Muscle of leg (tissue), 3 donors: ENCODE measurements at regions not wholly inside any gene's neighbourhood (a gene's known extent, or its start where the extent isn't known, plus 50 kb on each side); places are given as distances from the start of the nearest gene placed in this dataset.

Experiments
- DNase-seq: peaks from one replicate; pipeline ENCODE4 v3.0.0; 2013
- H3K27ac ChIP-seq: one replicate; pipeline ENCODE4 v1.5.1; 2013; ENCODE audit warnings: mild to moderate bottlenecking, low read length, control low read depth
- H3K27me3 ChIP-seq: one replicate; pipeline ENCODE4 v1.6.1; 2013; ENCODE audit warnings: low read length; ENCODE audit not compliant: control insufficient read depth, insufficient read depth
- H3K36me3 ChIP-seq: one replicate; pipeline ENCODE4 v1.6.1; 2013; ENCODE audit warnings: low read length; ENCODE audit not compliant: control insufficient read depth, insufficient read depth
- H3K4me1 ChIP-seq: one replicate; pipeline ENCODE4 v1.6.1; 2013; ENCODE audit warnings: low read length; ENCODE audit not compliant: control insufficient read depth, insufficient read depth
- H3K4me3 ChIP-seq: one replicate; pipeline ENCODE4 v1.5.1; 2013; ENCODE audit warnings: low read length, control low read depth
- H3K9me3 ChIP-seq: replicated peaks from 2 replicates; pipeline ENCODE4 v1.6.1; 2013; ENCODE audit warnings: low read depth, low read length; ENCODE audit not compliant: control insufficient read depth
- WGBS: methylation state at CpG from one replicate; pipeline ENCODE4 v1.1.5; 2013; ENCODE audit warnings: missing lambda C conversion rate; ENCODE audit not compliant: insufficient coverage; 5-methylcytosine and 5-hydroxymethylcytosine counted together

- H3K4me1 ChIP-seq = no peaks in the 10 kb centered on the region
- no peak overlapping the region for H3K27ac ChIP-seq
- no peak for DNase-seq
- no peaks in the 10 kb centered on the region for H3K36me3 ChIP-seq
- 60% methylated on average over 4 of the region's 4 CpGs for WGBS
- no peaks in the 10 kb centered on the region for H3K27me3 ChIP-seq
- H3K9me3 ChIP-seq = no peaks in the 10 kb centered on the region
- H3K4me3 ChIP-seq = no peak overlapping the region
Observed at GRCh38 chr6:149248693-149249369, 68.7 kb upstream of the TAB2 start.

- no peak for DNase-seq
- no peaks in the 10 kb centered on the region for H3K4me1 ChIP-seq
- no peak overlapping the region for H3K4me3 ChIP-seq
- no peaks in the 10 kb centered on the region for H3K27me3 ChIP-seq
- H3K9me3 ChIP-seq = no peaks in the 10 kb centered on the region
- WGBS = 77% methylated on average over 5 of the region's 6 CpGs
- H3K36me3 ChIP-seq = no peaks in the 10 kb centered on the region
- no peak overlapping the region for H3K27ac ChIP-seq
Observed at GRCh38 chr6:149249370-149250357, 67.8 kb upstream of the TAB2 start.

GRCh38 chr6:149250951-149251350, 66.6 kb upstream of the TAB2 start:
- H3K36me3 ChIP-seq = no peaks in the 10 kb centered on the region
- WGBS = 71% methylated on average over 7 of the region's 8 CpGs
- H3K4me3 ChIP-seq = no peak overlapping the region
- H3K27ac ChIP-seq = no peak overlapping the region
- no peaks in the 10 kb centered on the region for H3K9me3 ChIP-seq
- no peaks in the 10 kb centered on the region for H3K4me1 ChIP-seq
- no peak for DNase-seq
- H3K27me3 ChIP-seq = no peaks in the 10 kb centered on the region

- Histone ChIP-seq H3K4me1 (no peaks in the 10 kb centered on the region), H3K9me3 (no peaks in the 10 kb centered on the region), H3K27ac (no peak overlapping the region), H3K4me3 (no peak overlapping the region), H3K27me3 (no peaks in the 10 kb centered on the region), H3K36me3 (no peaks in the 10 kb centered on the region)
- WGBS = no CpG with 5 or more reads among the region's 3 CpGs
- no peak for DNase-seq
Observed at GRCh38 chr6:149252622-149253021, 64.9 kb upstream of the TAB2 start.

GRCh38 chr6:149254253-149254652, 63.3 kb upstream of the TAB2 start:
- 82% methylated on average over 2 of the region's 2 CpGs for WGBS
- no peak overlapping the region for H3K4me3 ChIP-seq

GRCh38 chr6:149259753-149260152, 57.8 kb upstream of the TAB2 start:
- H3K4me3 ChIP-seq = no peak overlapping the region

More at GRCh38 chr6:149254253-149254652, 63.3 kb upstream of the TAB2 start:
- peak; percentile 32 for DNase-seq
- Histone ChIP-seq H3K27me3 (no peaks in the 10 kb centered on the region), H3K4me1 (no peaks in the 10 kb centered on the region), H3K9me3 (no peaks in the 10 kb centered on the region), H3K36me3 (no peaks in the 10 kb centered on the region), H3K27ac (no peak overlapping the region)

GRCh38 chr6:149260214-149260874, 57.2 kb upstream of the TAB2 start:
- WGBS = 95% methylated on average over 12 of the region's 20 CpGs
- DNase-seq = no peak
- H3K27ac ChIP-seq = no peak overlapping the region
- no peaks in the 10 kb centered on the region for H3K27me3 ChIP-seq
- no peaks in the 10 kb centered on the region for H3K9me3 ChIP-seq
- H3K36me3 ChIP-seq = no peaks in the 10 kb centered on the region
- H3K4me1 ChIP-seq = peaks cover 2% of the 10 kb centered on the region
- no peak overlapping the region for H3K4me3 ChIP-seq

More at GRCh38 chr6:149259753-149260152, 57.8 kb upstream of the TAB2 start:
- WGBS = no CpG with 5 or more reads among the region's 2 CpGs
- no peaks in the 10 kb centered on the region for H3K27me3 ChIP-seq
- peak; percentile 63 for DNase-seq
- no peaks in the 10 kb centered on the region for H3K9me3 ChIP-seq
- no peak overlapping the region for H3K27ac ChIP-seq
- H3K4me1 ChIP-seq = peaks cover 2% of the 10 kb centered on the region
- no peaks in the 10 kb centered on the region for H3K36me3 ChIP-seq

- DNase-seq = no peak
- Histone ChIP-seq H3K36me3 (no peaks in the 10 kb centered on the region), H3K27ac (no peak overlapping the region), H3K4me1 (peaks cover 2% of the 10 kb centered on the region), H3K27me3 (peaks cover 2% of the 10 kb centered on the region), H3K9me3 (no peaks in the 10 kb centered on the region), H3K4me3 (no peak overlapping the region)
- WGBS = no CpG with 5 or more reads among the region's 4 CpGs
Observed at GRCh38 chr6:149261364-149262040, 56.0 kb upstream of the TAB2 start.

- DNase-seq = no peak
- Histone ChIP-seq H3K4me3 (no peak overlapping the region), H3K9me3 (no peaks in the 10 kb centered on the region), H3K36me3 (no peaks in the 10 kb centered on the region), H3K27ac (no peak overlapping the region), H3K4me1 (peaks cover 2% of the 10 kb centered on the region), H3K27me3 (peaks cover 2% of the 10 kb centered on the region)
- no CpG with 5 or more reads among the region's 2 CpGs for WGBS
Observed at GRCh38 chr6:149263321-149263720, 54.2 kb upstream of the TAB2 start.
